DMS153 treated with DMSO at 0.1 percent for 48 hours (cell line): ENCODE measurements at regions not wholly inside any gene's neighbourhood (a gene's known extent, or its start where the extent isn't known, plus 50 kb on each side); places are given as distances from the start of the nearest gene placed in this dataset.

Experiments
- DNase-seq: peaks from one replicate; lab custom pipeline; 2025; ENCODE audit not compliant: unreplicated experiment; lab: John Stamatoyannopoulos, UW

GRCh38 chr10:3225561-3225960 lies 53.0 kb upstream of the PITRM1 start:
- DNase-seq = no peak

GRCh38 chr10:3224241-3224640 lies 51.7 kb upstream of the PITRM1 start:
- no peak for DNase-seq

- DNase-seq = no peak
Observed at GRCh38 chr10:3222626-3223025, 50.0 kb upstream of the PITRM1 start.
